GM21717 (cell line): ENCODE measurements at regions not wholly inside any gene's neighbourhood (a gene's known extent, or its start where the extent isn't known, plus 50 kb on each side); places are given as distances from the start of the nearest gene placed in this dataset.

Experiments used
- ATAC-seq: cut with Tn5 transposase; IDR thresholded peaks from one replicate; pipeline ENCODE4 v1.9.1; 2021; ENCODE audit warnings: mild to moderate bottlenecking, moderate library complexity; ENCODE audit not compliant: unreplicated experiment

DNA sequence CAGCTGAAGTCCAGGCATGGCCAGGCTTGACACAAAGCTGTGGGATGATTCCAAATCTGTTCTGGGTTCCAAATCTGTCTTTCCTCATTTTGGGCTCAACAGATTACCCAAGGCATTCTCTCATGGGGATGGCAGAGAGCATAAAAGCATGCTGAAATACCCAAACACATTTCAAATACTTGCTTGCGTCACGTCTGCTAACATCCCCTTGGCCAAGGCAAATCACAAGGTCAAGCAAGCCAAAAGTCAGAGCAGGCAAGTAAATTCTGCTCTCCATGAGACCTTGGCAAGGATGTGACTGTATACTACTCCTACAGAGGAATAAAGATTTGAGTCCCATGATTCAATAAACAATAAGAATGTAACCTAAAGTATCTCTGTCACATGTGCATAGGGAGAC lies 306.7 kb downstream of the EPB41L4A start:
- ATAC-seq, result no peak

- no peak for ATAC-seq
Observed at GRCh38 chr5:112109331-112110007, 309.6 kb downstream of the EPB41L4A start.

GRCh38 chr5:112106878-112107277 lies 312.2 kb downstream of the EPB41L4A start:
- no peak for ATAC-seq

DNA sequence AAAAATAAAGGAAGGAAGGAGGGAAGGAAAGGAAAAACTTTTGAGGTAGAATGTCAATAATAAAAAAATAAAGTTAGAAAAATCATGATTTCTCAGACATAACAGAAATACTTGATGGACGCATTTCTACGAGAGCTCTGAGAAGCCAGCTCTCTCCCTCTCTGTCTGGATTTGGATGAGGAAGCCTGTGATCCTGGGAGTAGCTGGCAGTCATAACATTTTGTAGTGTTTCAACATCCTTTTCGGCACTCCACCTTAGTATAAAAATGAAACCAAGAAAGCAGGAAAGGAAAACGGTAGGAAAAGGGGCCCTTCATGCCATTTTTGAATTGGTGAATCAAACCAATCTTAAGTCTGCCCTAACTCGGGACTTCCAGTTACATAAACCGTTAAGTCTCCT lies 321.3 kb downstream of the EPB41L4A start:
- ATAC-seq, result no peak

GRCh38 chr5:112087222-112087621 lies 330.2 kb upstream of the NREP start:
- no peak for ATAC-seq

- ATAC-seq, result no peak
Observed at GRCh38 chr5:112086740-112087139, 329.7 kb upstream of the NREP start.

DNA sequence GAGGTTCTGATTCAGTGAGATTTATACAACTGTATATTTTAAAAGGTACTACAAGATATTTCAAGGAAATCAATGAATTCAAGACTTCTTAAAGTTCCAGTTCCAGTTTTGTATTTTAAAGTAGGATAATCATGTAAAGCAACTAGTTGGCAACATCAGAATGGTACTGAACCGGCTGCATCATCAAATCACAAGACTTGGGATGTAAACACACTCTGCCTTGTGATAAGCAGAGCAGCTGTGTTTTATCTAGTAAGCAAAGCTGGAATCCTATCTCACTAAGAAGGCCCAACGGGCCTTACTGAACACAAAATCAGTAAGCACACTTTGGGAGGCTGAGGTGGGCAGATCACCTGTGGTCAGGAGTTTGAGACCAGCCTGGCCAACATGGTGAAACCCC lies 327.2 kb upstream of the NREP start:
- ATAC-seq, result no peak

GRCh38 chr5:112083623-112084022 lies 326.6 kb upstream of the NREP start:
- ATAC-seq, result no peak

GRCh38 chr5:112077180-112077579 lies 320.2 kb upstream of the NREP start:
- ATAC-seq, result peak; percentile 91

GRCh38 chr5:112070022-112070421 lies 313.0 kb upstream of the NREP start:
- ATAC-seq, result no peak

DNA sequence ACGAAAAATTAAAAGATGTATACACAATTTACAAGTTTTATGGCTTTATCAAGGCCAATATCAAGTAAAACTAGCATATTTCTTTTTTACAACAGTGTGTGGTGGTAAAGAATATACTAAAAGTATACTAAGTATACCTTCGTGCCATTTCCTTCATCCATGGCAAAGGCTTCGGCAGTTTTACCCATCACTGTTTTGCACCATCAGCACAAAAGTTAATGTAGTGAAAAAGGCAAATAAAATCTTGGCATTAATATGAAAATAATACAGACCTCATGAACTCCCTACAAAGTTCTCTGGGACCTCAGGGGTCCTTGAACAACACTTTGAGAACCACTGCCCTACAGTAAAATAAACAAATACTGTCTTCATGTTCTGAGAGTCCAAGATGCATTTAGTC lies 312.3 kb upstream of the NREP start:
- no peak for ATAC-seq

GRCh38 chr5:112068593-112068992 lies 311.6 kb upstream of the NREP start:
- ATAC-seq, result no peak

DNA sequence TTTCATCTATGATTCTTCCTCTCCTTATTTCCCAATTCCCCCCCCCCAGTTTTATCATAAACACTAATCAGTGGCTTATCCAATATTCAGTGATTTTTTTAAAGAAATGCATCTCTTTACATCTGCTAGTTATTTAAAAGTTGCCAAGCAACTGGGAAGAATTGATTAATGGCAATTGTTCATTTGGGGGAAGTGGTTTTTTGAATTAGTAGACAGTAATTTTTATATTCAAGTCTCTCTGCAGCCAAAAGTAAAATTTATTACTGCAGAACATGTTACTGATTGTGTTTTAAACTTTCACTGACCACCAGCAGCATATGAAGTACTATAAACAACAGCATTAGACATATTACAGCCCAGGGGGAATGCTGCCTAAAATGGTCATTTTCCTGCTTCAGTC lies 308.8 kb upstream of the NREP start:
- no peak for ATAC-seq

- no peak for ATAC-seq
Observed at GRCh38 chr5:112064956-112065355, 308.0 kb upstream of the NREP start.

DNA sequence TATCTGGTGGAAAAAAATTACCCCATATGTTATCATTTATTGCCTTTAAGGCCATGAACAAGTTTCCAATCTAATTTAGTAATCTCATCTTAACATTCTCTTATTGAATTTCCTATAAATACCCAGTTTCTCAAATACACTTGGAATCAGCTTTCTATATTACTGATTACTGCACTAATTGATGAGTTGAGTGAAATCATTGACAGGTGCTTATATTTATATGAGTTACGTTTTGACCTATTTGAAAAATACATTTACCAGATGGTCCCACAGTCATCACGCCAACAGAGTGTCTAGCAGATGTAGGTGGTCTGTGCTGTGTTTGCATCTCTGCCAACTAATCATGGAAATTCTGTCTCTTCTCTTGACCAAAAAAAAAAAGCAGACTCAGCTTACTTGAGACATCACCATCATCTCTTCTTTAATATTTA lies 307.3 kb upstream of the NREP start:
- ATAC-seq, result no peak

DNA sequence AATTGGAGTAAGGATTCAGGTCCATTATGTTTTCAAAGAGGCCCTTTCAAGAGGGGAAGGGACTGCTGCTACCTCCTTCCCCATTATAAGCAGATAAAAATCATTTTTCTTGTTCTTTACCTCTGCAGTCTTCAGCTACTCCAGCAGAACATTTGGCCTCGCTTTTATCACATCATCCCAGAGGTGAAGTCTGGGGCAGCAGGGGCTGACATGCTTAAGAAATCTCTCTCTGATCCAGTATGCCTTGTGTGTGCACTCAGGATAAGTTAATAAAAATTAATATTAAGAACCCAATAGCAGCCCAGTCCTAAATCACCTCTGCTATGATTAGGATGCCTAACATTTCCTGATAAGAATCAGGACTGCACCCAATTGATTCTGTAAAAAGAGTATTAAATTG lies 306.9 kb upstream of the NREP start:
- no peak for ATAC-seq

GRCh38 chr5:112063191-112063590 lies 306.2 kb upstream of the NREP start:
- ATAC-seq, result no peak

DNA sequence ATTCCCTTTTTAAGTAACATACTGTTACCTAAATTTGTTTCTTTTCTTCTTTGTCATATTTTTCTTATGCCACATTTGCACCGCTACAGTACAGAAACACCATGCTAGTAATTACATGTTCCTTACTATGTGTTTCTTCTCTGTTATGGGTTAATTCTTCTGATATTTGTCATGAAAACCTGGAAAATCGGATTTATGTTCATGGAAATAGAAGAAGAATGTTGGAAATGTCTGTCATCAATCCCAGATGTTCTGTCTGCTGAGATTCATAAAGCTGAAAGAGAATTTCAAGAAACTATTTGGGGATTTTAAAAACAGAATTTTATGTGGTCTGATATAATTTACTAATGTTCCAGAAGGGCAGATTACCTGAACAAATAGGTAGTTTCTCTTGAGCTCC lies 305.2 kb upstream of the NREP start:
- no peak for ATAC-seq

- ATAC-seq, result no peak
Observed at GRCh38 chr5:112061666-112062065, 304.7 kb upstream of the NREP start.

- ATAC-seq, result no peak
Observed at GRCh38 chr5:112059579-112060135, 302.7 kb upstream of the NREP start.

DNA sequence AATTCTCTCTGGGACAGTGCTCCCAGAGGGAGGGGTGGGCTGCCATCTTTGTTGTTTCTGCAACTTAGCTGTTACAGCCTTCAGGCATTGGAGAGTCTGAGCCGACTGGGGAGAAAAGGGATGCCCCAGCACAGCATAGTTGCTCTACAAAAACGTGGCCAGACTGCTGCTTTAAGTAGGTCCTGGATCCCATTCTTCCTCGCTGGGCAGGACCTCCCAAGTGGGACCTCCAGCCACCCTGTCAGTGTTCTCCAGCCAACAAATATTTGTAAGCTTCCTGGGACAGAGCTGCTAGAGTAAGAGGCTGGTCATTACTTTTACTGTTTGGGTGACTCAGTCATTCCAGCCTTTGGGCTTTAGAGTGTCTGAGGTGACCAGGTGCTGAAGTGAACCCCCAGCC lies 292.7 kb upstream of the NREP start:
- no peak for ATAC-seq

DNA sequence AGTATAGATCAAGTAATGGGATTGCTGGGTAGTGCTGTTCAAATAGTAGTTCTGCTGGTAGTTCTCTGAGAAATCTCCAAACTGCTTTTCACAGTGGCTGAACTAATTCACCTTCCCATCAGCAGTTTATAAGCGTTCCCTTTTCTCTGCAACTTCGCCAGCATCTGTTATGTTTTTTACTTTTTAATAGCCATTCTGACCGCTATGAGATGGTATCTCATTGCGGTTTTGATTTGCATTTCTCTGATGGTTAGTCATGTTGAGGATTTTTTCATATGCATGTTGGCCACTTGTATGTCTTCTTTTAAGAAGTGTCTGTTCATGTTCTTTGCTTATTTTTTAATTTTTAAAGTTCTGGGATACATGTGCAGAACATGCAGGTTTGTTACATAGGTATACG lies 279.2 kb upstream of the NREP start:
- no peak for ATAC-seq

DNA sequence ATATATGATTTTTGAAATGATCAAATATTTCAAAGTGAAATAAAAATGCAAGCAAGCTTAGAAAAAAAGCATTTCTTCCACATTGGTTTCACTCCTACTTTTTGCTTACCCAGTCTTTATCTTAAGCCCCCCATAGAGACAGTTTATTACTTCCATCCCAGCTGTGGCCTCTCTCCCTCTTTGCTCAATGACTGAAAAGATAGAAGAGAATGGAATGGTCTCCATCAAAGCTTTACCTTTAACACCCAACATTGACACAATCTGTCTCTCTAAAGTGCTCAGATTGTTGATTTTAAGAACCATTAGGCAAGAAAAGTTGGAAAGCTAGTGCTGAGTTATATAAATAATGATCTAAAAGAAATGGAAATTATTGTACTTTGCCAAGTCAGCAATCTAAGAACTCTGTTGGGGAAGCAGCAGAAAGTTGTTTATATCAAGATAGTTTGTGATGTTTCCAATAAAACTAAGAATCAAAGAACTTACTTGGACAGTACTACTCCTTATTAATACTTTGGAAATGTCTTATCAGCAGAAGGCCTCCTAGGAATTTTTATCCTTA lies 277.5 kb upstream of the NREP start:
- no peak for ATAC-seq
